CD4-positive, alpha-beta T cell treated with Interleukin-6 at 100 ng/mL for 8 hours (primary cell): ENCODE measurements at regions not wholly inside any gene's neighbourhood (a gene's known extent, or its start where the extent isn't known, plus 50 kb on each side); places are given as distances from the start of the nearest gene placed in this dataset.
"Not testable (repeated sequence)": the region's sequence is repeated elsewhere in the genome, so short reads cannot be mapped to it uniquely, and the experiment has no call there.

Experiments
- DNase-seq: peaks from one replicate; pipeline ENCODE4 v3.0.0-alpha.2; 2020; ENCODE audit warnings: mixed read lengths, low spot score

DNA sequence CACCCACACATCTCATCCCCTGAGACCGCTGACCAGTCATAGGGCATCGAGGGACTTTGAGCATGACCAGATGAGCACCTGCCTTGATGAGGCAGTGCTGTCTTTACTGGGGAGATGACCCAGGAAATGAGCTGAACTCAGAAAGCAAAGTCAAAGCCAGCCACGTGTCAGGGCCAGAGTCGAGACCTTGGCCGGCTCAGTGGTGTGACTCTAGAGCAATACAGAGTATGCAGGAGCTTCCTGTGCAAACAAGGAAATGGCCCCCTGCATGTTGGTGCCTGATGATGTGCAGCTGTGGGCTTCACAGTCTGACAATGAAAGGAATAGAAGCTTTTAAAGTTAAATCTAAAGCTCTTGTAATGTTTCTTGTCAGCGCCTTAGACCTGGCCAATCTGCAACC lies 332.9 kb downstream of the PCNX1 start:
- DNase-seq = no peak

DNA sequence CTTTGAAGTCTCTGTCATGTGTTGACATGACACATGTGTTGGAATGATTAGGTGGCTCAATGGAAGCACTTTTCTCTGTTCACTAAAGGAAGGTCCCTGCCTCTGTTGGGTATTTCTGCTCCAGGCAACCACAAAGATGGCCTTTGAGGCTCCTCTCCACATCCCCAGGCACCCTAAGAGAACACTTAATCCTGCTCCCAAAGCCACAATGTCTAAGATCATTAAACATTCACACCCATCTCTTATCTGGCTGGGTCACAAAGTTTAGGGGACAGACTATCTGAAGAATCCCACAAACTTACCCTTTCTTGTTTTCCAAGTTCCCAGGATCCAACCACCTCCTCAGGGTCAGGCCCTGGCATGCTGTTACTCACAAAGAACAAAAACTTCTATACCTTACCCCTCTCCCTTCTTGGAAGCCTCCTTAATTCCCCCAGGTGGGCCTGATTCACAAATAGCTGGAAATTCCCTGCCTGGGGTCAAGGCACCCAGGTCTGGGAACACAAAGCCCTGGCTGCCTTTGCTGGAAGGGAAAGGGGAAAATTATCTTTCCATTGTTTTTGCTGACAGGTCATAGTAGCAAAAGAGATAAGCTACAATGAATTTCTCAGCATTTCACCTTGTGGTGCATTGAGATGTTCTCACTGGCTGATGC lies 333.7 kb downstream of the PCNX1 start:
- DNase-seq = no peak

DNA sequence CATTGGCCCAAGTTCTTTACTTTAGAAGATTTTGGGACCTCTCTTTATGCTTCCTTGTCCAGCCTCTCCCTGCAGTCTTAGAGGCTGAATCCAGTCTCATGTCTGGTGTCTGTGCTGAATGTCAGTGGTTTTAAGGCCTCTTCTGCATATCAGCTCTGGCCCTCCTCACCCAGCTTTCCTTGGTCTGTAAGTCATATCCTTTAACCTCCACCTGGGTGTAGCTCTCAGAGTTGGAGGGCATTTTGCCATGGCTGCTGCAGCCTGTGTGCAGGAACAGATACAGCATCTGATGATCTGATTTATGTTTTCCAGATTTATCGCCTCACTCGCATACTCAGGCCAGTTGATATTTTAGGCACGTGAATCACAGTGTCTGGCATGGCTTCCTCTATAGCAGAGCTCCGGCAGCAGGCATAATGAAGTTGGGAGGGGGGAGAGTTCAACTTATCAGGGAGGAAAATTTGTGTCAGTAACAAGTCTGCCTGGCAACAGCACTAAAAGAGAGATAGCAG lies 335.0 kb downstream of the PCNX1 start:
- DNase-seq = no peak

DNA sequence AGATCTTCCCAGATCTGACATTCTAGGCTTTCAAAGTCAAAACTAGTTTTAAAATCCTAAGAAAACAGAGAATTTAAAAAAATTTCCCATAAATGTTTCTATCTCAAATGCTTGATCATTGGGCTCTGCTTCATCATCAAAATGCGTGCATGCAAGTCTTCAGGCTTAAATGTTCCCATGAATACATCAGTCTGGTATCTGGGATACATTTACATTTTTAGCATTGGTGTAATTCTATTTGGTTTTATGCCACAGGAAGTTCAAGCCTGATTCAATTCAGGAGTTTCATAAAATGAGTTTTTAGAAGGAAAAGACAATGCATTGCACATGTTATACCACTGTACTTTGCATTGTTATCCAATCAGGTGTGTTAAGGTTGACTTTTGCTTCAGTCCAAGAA lies 336.4 kb downstream of the PCNX1 start:
- no peak for DNase-seq

DNA sequence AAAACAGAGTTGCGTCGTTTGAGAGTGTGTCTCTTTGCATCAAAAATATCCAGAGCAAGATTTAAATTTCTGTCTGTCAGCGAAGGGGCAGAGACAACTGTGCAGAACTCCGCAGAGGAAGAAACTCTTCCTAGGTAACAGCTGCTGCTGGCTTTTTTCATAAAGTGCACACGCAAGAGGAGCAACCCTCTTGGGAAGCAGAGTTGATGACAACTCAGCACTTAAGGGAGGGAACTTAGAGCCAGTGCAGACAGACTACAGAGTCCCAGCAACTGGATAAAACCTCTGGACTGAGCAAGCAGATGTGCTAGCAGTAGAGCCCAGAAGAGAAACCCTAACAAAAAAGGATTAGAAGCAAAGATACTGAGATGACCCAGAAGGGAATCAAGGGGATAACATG lies 337.1 kb downstream of the PCNX1 start:
- no peak for DNase-seq

DNA sequence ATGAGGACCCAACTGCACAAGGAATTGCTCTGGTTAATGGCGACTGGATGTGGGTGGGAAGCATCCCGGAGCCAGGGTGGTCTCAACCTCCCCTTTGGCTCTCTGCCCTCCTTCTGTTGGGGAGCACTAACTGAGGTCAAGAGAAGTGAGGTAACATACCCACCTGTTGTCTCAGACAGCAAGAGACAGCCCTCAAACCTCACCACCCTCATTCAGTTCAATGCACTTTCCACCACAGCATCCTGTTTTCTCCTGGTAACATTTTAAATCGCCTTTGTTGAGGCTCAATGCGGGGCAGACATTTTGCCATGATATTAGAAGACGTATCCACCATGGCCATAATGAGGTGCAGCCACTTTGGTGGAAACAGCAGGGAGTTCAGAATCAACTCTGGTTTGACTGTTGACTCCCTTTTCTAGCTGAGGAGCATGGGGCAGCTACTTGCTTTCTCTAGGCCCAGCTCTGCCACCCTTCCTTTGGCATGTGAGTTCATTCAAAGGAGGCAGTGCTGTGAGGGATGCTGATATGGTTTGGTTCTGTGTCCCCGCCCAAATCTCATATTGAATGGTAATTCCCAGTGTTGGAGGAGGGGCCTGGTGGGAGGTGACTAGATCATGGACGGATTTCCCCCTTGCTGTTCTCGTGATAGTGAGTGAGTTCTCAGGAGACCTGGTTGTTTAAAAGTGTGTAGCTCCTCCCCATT lies 338.6 kb downstream of the PCNX1 start:
- peak; percentile 5 for DNase-seq

DNA sequence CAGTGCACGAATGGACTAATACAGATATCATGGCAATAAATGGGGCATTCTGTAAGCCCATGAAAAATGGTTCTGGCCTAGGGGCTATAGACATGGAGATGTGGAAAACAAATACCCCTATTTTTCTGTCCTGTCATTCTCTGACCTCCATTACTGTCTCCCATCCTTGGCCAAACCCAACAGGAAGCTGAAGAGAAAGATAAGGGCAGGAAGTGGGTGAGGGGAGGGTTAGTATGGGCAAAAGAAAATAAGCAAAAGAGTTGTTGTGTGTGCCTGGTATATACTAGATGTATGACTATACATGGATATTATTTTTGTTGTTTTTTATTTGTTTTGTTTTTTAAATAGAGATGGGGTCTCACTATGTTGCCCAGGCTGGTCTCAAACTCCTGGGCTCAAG lies 339.3 kb downstream of the PCNX1 start:
- DNase-seq = no peak

DNA sequence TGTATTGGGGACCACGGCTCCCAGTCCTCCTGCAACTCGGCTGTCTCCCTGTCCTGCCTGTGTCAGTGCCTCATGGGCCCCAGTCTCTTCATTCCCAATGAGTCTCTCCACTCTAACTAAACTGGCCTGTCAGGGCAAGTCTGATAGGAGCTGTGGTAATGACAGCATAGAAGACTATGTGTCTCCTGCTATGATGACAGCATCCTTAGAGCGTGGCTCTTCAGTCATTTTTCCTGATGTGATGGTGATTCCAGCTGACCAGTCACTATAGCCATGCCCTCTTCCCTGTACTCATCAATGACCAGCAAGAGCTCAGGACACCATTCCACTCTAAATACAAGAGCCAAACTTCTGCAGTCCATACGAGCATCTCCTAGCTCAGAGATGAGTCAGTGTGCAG lies 339.8 kb downstream of the PCNX1 start:
- no peak for DNase-seq

DNA sequence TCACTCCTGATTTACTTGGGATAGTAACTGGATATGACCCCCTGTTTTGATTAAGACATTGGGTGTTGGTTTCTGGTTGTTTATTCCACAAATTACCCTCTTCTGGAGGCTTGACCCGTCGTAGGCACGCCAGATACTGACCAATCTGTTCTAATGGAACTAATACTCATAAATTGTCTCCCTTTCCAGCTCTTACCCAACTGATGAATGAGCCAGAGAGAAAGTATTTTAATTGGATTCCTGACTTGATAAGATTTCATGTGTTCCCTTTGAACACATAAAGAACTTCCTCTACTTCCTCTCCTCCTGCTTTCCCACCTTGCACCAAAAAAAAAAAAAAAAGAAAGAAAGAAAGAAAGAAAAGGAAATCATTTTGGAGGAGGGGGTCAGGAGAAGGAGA lies 340.9 kb downstream of the PCNX1 start:
- no peak for DNase-seq

DNA sequence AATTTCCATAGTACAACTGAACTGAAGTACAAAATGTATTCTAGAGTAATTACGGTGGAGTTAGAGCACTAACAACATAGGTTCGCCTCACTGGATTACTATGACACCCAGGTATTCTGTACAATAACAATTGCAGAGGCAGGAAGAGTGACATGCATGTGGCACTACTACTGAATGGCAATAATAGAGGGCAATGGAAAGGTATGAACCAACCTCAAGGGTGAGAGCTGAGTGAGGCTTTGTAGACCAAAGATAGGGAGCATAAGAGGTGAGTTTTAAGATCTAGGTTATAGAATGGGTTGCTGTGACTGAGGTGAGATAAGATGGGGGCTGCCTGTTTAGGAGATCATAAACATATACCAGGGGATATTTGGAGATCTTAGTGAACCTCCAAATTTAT lies 343.1 kb downstream of the PCNX1 start:
- no peak for DNase-seq

DNA sequence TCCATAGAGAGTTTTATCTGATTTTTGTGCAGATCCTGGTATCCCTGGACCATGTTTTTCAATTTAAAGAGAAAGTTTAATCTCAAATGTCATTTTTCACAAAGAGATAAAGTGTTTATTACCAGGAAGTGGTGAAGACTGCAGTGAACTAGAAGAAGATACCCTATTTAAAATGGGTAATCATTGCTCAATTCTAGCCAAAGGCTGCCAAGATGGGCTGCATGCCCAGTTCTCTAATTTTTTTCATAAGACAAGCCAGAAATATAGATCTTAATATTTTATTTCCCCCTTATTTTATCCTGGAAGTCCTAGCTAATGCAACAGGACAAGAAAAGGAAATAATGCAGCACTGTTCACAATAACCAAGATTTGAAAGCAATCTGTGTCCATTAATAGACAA lies 343.5 kb downstream of the PCNX1 start:
- DNase-seq = no peak

DNA sequence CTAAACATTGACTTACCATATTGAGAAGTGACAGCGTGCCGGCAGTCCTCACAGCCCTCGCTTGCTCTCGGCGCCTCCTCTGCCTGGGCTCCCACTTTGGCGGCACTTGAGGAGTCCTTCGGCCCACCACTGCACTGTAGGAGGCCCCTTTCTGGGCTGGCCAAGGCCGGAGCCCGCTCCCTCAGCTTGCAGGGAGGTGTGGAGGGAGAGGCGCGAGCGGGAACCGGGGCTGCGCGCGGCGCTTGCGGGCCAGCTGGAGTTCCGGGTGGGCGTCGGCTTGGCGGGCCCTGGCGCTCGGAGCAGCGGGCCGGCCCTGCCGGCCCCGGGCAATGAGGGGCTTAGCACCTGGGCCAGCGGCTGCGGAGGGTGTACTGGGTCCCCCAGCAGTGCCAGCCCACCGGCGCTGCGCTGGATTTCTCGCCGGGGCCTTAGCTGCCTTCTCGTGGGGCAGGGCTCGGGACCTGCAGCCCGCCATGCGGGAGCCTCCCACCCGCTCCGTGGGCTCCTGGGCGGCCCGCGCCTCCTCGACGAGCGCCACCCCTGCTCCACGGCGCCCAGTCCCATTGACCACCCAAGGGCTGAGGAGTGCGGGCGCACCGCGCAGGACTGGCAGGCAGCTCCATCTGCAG lies 346.9 kb downstream of the PCNX1 start:
- DNase-seq = not testable (repeated sequence)

DNA sequence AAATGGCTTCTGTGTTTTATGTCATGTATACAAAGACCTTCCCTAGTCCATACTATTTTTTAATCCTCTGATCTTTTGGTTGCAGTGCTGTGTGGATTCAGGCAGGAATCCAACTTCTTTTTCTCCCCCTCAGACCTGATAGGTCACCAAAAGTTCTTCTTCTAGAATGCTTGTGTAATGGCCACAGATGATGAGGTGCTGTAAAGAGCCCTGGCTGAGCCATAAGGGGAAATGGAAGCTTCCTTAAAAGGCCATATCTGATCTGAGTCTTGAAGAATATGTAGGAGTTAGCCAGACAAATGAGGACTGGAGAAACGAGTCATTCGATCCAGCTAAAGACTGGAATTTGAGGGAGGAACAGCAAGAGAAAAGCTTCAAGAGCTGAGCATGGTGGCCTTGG lies 353.9 kb downstream of the PCNX1 start:
- no peak for DNase-seq

DNA sequence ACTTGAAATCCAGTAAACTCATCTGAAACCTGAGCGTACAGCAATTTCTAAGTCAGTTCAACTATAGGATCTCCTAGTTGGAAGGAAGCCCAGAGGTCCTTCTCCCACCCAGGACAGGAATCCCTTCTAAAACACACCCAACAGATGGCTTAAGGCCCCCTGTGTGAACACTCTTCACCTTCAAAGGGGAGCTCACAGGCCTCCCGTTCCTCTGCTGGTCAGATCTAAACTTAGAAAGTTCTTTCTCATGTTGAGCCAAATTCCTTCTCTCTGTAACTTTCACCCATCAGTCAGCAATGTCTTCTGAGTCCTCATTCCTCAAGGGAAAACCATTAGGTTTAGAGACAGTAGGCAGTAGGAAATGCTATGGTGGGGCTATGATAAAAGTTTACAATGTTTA lies 355.2 kb downstream of the PCNX1 start:
- DNase-seq = no peak

DNA sequence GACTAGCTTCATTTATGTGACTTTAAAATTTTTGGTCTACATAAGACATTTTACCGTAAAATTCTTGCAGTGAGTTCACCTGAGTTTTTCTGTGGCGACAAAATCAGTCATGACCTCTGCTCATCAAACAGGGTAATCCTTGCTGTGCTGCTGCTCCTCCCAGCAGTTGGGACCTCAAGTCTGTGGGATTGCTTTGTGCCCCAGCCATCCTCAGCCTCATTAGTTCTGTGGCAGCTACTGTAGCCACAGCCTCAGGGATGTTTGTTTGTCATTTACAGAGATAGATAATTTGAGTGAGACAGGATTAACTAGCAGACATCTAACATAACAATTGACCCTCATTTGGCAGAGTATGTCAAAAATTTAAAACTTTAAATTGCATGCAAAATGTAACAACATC lies 357.0 kb downstream of the PCNX1 start:
- DNase-seq = no peak

DNA sequence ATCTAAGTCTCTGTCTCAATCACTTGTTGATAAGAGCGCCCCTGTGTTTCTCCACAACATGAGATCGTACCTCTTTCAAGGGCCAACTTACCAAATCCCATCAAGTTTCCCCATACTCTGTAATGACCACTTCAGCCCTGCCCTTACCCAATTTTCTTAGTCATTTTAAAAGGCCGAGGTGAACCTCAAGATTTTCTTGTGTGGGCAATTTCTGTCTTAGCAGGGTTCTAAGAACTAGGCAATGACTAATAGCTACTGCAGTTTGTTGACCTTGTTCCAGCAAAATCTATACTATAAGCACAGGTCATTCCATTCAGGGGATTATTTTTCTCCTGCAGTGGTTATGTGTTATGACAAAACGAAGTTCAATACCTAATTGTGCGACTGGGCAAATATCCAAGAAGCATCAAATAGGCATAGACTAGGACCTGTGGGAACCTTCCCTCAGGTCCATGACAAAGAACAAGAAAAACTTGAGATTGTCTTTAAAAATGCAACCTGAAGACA lies 359.8 kb downstream of the PCNX1 start:
- no peak for DNase-seq

DNA sequence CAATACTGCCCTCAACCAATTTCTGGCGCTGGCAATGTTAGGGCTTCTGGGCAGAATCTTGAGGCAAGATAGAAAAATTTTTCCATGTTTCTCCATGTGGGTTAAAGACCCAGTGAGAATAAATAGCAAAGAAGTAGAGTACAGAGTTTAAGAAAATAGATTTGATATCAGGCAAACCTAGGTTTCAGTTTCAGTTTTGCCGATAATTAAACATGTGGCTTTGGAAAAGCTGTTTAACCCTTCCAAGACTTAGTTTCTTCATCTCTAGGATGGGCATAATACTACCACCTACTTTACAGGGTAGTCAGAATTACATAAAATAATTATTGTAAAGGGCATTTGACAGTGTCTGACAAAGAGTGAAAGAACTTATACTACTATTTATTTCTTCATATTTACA lies 360.4 kb downstream of the PCNX1 start:
- DNase-seq = no peak

DNA sequence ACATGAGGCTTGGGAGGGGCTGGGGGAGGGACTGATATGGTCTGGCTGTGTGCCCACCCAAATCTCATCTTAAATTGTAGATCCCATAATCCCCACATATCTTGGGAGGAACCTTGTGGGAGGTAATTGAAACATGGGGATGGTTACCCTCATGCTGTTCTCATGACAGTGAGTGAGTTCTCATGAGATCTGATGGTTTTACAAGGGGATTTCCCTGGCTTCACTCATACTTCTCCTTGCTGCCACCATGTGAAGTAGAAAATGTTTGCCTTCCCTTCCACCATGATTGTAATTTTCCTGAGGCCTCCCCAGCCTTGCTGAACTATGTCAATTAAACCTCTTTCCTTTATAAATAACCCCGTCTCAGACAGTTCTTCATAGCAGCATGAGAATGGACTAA lies 362.9 kb downstream of the PCNX1 start:
- DNase-seq = no peak

DNA sequence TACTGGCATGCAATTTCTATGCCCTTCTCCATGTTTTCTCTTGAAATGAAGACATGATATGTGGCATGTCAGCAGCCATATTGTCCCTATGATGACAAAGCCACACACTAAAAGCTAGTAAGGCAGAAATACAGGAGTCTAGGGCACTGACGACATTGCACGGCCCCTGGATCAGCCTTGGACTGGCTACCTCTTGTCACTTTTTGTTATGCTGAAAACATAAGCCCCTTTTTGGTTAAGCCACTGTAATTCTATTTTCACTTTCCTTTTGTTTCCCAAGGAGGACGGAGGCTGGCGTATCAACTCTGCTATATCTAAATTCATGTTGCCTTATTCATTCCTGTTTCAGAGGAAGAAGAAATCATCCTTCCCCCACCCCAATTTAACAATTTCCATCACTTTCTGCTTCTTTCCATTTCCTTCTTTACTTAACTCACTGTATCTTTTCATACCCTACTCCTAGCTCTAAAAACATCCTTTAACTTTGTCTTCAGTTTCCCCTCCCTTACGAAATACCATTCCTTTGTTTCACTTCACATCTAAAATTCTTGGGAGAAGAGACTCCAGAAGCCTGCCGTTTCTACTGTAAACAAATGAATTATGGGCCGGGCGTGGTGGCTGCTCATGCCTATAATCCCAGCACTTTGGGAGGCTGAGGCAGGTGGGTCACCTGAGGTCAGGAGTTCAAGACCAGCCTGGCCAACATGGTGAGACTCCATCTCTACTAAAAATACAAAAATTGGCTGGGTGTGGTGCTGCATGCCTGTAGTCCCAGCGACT lies 364.1 kb downstream of the PCNX1 start:
- no peak for DNase-seq

DNA sequence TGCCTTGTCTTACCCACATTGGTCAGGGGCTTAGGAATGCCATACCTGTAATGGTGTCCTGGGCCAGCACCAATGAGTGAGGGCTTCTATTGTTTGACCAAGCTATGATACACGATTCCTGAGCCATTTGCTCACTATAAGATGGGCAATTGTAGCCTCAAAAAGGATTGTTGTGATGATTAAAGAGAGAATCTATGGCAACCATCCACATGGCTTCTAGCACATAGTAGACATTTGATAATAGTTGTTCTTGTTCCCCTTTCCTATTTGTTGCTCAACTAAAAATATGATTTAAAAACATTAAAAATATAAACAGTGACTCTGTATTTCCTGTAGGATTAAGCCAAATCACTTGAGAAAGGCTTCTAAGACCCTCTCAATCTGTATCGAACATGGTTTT lies 366.1 kb downstream of the PCNX1 start:
- no peak for DNase-seq

DNA sequence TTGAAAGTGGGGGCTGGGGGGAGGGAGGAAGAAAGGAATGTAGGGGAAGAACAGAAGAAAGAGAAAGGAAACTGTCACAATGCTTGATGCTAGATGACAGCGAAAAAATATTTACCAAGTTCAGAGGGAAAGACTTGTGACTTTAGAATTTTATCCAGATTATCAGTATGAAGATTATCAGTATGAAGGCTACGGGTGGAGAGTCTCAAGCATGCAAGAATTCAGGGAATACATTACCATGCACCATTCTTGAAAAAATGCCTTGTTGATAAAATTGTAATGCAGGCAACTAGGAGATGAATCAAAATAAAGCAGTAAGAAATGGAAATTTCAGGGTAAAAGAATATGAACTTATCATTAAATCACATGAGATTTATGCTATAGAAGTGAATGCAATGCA lies 376.8 kb downstream of the PCNX1 start:
- DNase-seq = no peak

DNA sequence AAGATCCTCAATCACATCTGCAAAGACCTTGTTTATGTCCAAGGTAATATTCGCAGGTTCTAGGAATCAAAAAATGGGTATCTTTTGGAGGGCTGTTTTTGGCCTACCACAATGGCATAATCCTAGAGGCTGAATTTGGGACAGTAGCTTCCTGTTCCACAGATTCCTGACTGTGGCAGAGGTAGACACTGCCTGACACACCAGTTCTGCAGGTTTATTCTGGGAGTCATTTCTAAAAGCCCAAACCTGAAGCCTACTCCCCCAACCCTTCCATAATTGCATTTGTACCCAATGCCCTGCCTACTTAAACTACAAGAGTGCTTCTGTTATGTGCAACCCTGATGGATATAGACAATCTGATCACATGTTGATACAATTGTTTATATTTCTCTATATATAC lies 378.9 kb downstream of the PCNX1 start:
- no peak for DNase-seq
